ENCODE measurements at regions not wholly inside any gene's neighbourhood (a gene's known extent, or its start where the extent isn't known, plus 50 kb on each side); places are given as distances from the start of the nearest gene placed in this dataset.
"Not testable (repeated sequence)": the region's sequence is repeated elsewhere in the genome, so short reads cannot be mapped to it uniquely, and the experiment has no call there.

- no peak for DNase-seq
Measured at GRCh38 chr4:58871509-58871908, 1761.3 kb upstream of the IGFBP7 start.

- no peak for DNase-seq
Measured at GRCh38 chr4:58849026-58849425, 1738.8 kb upstream of the IGFBP7 start.

GRCh38 chr4:58843455-58843854 is 1733.3 kb upstream of the IGFBP7 start:
- no peak for DNase-seq

- DNase-seq = no peak
Measured at GRCh38 chr4:58833126-58833525, 1722.9 kb upstream of the IGFBP7 start.

- no peak for DNase-seq
Measured at GRCh38 chr4:58825278-58825677, 1715.1 kb upstream of the IGFBP7 start.

DNA sequence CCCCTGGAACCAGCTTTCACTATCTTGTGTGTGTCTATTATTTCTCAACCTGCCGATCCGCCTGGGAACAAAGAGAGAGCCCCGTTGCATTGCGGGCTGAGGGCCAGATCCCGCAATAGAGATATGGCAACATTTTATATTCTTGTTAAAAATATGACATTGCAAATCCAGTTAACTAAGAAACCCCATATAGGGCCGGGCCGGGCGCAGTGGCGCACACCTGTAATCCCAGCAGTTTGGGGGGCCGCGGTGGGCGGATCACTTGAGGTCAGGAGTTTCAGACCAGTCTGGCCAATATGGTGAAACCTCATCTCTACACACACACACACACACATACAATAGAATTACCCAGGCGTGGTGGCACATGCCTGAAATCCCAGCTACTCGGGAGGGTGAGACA is 1708.4 kb upstream of the IGFBP7 start:
- DNase-seq = not testable (repeated sequence)

DNA sequence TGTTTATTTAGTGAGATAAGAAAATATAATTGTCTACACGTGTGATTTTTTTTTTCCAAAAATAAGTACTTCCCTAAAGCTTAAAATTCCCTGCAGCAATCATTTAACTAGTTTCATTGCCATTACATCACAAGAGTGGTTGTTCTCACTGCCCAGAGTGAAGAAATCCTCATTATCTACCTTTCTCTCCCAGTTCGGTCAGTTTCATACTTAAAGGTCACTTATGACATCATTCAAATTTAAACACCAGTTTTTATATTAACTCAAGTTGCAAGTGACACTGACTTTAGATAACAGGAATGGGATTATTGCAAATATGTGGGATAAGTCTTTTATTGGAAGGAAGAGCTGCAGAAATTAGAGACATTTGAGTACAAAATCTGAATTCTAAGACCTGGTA is 1699.8 kb upstream of the IGFBP7 start:
- no peak for DNase-seq

DNA sequence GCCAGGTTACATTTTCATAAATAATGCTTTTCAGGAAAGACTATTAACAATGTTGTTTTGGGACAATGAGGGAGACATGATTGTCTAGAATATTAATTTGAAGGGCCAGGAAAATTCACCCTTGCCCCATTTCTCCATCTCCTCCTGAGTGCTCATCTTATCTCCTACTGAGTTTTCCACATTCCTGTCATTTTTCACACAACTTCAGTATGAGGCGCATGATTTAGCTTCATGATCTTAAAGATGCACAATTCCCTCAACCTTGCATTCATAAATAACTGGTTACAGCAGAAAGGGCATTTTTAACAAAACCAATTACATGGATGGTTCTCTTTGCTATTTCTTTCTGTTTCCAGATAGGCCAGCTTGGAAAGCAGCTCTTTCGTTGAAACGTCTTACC is 1699.2 kb upstream of the IGFBP7 start:
- no peak for DNase-seq

- no peak for DNase-seq
Measured at GRCh38 chr4:58808817-58809216, 1698.6 kb upstream of the IGFBP7 start.

DNA sequence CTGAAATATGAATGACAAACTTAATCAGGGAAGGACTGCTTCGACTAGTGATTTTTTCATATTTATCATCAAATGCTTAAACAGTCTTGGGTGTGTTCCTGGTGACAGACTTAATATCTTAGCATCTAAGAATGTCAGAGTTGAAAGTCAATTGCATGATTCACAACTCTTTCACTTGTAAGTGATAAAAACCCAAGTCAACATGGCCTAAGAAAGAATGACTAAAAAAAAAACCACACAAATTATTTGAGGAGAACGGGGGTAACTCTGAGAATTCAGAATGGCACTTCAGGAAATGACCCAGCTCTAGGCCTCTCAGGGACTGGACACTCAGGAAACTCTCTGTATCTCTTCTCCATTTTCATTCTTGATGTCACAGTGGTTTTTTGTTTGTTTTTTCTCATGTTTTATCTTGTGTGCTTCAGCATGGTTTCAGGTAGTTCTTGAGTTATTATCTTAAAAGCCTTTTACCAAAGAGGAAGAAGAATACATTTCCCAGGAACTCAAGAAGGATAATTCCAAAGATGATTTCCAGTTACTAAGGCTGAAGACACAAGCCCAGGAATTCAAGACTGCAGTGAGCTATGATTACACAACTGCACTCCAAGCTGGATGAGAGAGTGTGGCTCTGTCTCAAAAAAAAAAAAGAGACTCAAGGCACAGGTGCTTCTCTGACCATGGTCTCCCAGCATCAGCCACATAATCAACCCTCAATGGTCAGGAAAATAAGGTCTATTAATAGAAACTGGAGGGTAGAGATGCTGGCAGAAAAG is 1697.8 kb upstream of the IGFBP7 start:
- no peak for DNase-seq

DNA sequence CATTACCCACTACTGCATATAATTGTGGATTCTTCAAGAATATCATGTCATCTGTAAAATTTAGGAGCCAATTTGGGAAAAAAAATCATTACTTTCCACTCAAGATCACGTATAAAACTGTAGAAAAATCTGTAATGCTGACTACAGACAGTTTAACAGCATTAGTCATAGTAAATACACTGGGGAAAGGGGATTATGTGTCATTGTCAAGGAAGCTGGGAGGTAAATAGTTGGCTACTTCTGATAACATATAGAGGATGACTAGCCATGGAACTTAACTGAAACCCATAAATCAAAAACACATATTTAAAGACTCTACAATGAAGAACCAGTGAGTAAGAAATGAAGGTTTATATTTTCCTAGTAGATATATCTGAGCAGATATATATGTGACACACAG is 1666.4 kb upstream of the IGFBP7 start:
- DNase-seq = no peak

GRCh38 chr4:58767598-58767997 is 1657.4 kb upstream of the IGFBP7 start:
- DNase-seq = no peak

DNA sequence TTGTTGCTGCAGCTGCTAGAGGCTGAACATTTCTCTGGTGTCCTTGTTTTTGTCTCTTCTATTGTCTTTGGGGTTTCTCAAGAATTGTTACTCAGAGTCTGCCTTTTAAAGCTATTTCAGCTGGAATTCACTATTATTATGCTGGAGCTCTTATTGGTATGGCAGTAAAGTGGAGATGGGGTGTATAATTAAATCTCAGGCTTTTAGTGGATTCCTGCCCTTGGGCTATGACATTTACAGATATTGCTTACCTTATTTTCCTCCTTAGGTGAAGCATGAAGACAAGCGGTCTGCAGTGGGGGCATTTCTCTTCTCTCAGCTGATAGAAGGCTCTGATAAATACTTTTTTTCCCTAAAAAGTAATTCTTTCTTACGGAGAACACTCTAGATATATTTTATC is 1656.6 kb upstream of the IGFBP7 start:
- DNase-seq = no peak

- DNase-seq = no peak
Measured at GRCh38 chr4:58761563-58761962, 1651.4 kb upstream of the IGFBP7 start.

DNA sequence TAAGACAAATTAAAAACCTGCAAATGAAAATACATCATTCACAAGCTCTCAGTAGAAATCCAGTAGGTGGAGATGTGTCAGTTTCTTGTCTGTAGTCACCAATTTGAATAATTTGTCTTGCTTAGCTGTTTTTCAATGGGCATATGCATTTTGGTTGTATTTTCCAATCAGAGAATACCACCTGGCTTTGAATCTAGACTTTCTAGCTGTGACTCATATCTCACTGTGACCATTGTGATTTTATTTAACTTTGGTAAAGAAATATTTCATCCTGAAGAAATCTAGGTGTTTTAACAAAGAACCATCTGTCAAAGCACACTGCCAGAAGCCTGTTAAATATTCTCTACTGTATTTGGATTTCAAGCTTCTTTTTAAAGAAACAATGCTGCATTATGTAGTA is 1650.6 kb upstream of the IGFBP7 start:
- DNase-seq = peak; percentile 45

GRCh38 chr4:58760100-58760499 is 1649.9 kb upstream of the IGFBP7 start:
- DNase-seq = peak; percentile 12

DNA sequence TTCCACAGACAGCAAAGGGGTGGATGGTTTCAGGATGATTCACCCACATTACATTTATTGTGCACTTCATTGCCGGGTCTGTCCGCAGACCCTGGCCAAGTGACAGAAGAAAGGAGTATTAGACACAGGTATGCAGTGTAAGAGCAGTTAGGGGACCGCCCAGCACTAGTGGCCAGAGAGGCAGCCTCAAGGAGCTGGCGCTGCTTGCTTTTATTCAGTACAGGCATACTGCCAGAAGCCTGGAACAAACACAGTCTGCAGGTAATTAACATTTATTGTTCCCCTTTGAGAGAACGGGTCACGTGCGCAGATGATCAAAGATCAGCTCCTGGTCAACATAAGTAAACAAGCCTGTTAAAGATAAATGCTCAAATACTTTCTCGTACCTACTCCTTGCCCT is 1639.0 kb upstream of the IGFBP7 start:
- no peak for DNase-seq

DNA sequence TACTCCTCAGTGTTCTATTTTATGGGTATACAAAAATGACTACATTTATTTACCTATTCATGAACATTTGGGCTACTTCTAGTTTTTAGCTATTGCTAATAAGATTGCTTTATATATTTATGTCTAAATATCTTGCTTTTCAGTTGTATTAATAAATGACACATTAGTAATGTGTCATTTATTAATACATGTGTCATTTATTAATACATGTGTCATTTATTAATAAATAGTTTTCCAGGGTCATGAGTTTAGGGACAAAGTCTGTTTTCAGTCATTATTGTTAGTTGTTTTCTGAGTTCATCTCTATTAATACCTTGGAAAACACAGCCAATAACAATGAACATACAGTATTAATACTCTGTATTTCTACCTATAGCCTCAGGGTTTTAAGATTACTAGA is 1630.7 kb upstream of the IGFBP7 start:
- no peak for DNase-seq

GRCh38 chr4:58739275-58739674 is 1629.1 kb upstream of the IGFBP7 start:
- DNase-seq = no peak

- DNase-seq = no peak
Measured at GRCh38 chr4:58738375-58738774, 1628.2 kb upstream of the IGFBP7 start.

DNA sequence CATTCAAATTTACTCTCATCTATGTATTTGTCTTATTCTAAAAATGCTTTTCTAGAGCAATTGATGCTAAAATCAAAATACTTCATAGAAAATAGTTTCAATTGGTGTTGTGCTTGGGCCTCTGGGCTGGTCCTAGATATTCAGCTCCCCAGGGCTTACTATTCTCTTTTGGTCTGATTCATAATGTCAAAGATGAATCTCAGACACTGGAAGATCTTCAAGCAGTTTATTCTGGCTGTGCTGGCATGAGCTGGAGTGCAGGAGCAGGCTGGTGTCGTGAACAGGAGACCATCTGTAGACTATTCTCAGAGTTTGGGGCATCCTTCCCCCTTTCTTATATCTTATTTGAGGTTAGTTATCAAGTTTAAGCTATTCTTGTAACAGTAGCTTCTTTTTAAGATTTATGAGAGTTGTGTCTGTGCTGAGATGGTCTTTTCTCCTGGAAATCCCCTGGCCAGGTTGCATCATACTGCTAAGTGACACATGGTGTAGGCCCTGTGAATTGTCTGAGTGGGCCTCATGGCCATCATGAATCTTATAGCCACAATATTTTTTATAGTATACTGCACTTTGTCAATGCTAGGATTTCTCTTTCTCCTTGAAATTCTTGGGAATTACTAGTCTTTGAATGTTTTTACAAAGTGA is 1624.0 kb upstream of the IGFBP7 start:
- no peak for DNase-seq

- DNase-seq = no peak
Measured at GRCh38 chr4:58732973-58733372, 1622.8 kb upstream of the IGFBP7 start.

GRCh38 chr4:58723954-58724353 is 1613.8 kb upstream of the IGFBP7 start:
- DNase-seq = no peak

GRCh38 chr4:58711039-58711438 is 1600.9 kb upstream of the IGFBP7 start:
- DNase-seq = no peak

- no peak for DNase-seq
Measured at GRCh38 chr4:58688568-58688967, 1578.4 kb upstream of the IGFBP7 start.
